ENCODE measurements at regions not wholly inside any gene's neighbourhood (a gene's known extent, or its start where the extent isn't known, plus 50 kb on each side); places are given as distances from the start of the nearest gene placed in this dataset.
A peak's percentile ranks its signal among the peaks of the same experiment; 100 is the strongest.

DNA sequence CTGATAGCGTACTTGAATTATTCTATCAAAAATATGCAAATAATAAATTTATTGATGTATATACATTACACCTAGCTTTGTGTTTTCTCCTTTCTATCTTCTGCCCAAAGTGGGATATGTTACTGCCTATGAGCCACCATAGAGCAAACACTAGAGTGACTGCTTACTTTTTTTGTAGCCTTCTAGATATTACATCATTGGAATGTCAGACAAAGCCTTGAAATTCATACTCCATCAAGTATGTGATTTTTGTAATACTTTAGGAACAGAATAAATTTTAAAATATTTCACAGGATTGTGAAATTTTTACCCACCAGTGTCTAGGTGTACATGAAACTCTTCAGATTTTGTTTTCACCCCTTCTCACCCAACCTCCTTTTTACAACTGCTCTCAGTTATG, 787.6 kb downstream of the USP25 start:
- FAIRE-seq = no peak

- no peak for FAIRE-seq
These were observed 789.3 kb downstream of the USP25 start for GRCh38 chr21:16519036-16519435.

- FAIRE-seq = no peak
These were observed 789.9 kb downstream of the USP25 start for GRCh38 chr21:16519644-16520043.

GRCh38 chr21:16522548-16522947, 792.8 kb downstream of the USP25 start:
- no peak for FAIRE-seq

DNA sequence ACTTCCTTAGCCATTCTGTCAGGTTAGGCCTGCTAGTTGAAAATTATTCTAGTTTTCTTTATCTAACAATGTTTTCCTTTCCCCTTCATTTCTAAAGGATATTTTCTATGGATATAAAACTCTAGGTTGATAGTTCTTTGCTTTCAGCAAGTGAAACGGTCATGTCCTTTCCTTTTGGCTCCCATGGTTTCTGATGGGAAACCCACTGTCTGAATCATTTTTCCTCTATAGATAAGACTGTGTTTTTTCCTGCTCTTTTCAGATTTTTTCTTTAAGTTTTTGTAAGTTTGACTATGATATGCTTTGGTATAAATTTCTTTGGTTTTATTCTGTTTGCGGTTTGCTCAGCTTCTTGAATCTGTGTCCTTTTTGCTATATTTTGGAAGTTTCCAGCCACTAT, 800.9 kb downstream of the USP25 start:
- FAIRE-seq = no peak

DNA sequence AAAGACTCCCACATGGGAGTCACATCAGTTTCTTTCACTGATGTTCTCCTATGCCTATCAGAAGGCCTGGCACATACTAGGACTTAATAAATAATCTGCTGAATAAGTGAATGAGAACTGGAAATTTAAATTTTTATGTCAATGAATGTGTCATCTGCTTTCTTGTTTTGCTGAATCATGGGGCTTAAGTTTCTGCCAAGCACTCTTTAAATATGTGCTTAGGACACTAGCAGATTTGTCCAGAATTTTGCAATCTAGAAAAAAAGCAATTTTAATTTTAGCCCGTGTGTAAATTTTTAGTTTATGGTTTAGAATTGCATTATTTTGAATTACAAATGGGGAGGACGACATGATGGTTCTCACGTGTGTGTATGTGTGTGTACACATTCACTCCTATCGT, 803.1 kb downstream of the USP25 start:
- FAIRE-seq = no peak

- no peak for FAIRE-seq
These were observed 804.1 kb downstream of the USP25 start for GRCh38 chr21:16533692-16534407.

GRCh38 chr21:16534408-16535101, 804.8 kb downstream of the USP25 start:
- FAIRE-seq = no peak

DNA sequence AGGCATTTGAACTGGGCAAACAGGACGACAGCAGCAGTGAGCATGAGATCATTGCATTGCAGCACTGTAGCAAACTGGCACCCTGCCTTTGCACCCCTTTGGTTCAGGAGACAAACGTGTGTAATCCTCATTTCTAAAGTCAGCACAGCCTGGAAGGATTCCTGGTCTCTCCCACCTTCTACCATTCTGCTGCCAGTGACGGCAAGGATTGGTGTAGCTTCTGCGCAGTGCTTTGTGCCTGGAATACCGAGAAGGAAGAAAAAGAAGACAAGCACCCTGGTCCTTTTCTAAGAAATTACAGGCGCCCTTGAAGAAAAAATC, 805.3 kb downstream of the USP25 start:
- no peak for FAIRE-seq

- FAIRE-seq = no peak
These were observed 805.8 kb downstream of the USP25 start for GRCh38 chr21:16535626-16536025.

- no peak for FAIRE-seq
These were observed 806.4 kb downstream of the USP25 start for GRCh38 chr21:16536140-16536539.

- no peak for FAIRE-seq
These were observed 807.1 kb downstream of the USP25 start for GRCh38 chr21:16536643-16537434.

DNA sequence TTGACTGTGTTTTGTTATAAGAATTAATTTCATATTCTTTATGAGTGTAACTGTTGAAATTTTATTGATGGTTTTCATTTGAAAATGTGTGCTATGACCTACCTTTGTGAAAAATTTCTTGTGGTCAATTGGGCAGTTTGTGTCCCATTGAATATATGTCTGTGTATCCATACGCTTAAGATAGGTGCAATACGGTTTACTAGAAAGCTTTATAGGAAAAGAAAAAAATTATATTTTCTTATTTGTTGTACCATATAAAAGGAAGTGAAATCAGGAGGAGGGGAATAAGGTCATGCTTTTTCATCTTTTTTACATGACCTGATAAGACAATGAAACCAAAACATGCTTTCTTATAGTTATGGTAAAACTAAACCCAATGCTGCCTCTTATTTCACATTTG, 807.7 kb downstream of the USP25 start:
- FAIRE-seq = no peak

GRCh38 chr21:16538405-16538804, 808.6 kb downstream of the USP25 start:
- FAIRE-seq = peak; percentile 18

DNA sequence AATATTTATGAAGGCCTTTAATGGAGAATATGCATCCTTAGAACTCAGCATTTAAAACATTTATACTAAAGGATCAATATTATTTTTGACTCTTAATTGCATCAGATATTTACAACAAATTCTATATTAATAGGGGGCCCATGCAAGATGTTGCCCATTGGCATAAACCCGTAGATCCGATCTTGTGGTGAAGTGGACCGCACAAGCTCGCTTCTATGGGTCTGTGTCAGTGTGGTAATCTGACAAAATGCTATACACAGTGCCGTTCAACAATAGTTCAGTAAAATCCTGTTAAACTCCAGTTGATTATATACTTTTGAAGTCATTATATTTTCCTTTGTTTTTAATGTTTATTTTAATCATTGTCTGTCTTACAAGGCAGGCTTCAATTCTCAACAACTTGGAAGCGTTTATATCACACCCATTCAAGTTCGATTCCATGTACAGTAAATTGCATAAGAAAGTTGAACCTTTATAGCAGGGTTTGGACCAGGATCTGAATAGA, 809.2 kb downstream of the USP25 start:
- no peak for FAIRE-seq

DNA sequence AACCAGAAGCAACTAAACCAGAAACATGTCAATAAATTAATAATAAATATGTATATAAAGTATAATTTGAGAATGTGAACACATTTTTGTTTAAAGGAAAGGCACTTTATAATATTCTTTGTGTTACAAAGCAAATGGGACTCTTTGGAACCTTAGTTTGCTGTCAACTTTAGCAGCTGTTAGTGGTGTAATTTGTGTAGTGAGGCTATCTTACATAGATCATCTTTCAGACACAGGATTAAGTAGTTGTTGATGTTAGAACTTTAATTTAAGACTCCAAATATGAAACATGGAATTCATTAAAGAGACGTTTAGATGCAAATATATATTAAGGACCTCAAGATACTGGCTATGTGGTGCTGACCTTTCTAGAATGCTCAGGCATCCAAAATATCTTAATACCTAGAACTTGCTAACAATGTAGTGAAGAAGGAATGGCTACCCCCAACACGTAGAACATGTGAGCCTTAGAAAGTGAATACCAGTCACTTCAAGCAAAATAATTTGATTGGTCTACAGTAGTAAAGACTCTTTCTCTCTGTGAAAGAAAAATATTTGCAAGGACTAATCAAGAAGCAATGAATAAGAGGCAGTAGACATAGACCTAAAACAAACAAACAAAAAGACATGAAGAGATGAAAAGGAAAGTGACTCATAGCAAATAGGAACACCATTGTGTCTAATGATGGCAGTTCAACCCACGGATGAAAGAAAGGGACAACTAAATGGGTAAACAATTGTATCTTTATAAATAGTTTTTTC, 811.4 kb downstream of the USP25 start:
- FAIRE-seq = no peak

DNA sequence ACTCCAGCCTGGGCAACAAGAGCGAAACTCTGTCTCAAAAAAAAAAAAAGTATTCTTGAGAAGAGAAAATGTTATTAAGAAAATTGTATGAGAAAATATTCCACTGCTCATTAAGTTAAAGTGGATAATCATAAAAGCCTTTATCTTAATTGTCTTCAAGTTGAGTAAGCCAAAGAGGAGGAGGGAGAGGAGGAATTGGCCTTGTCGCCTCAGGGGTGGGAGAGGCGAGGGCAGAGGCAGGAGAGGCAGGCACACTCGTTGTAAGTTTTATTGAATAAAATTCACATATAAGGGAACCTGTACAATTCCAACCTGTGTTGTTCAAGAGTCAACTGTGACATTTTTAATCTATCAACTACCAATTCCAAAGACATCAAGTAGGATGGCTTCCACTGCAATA, 820.3 kb downstream of the USP25 start:
- FAIRE-seq = no peak

DNA sequence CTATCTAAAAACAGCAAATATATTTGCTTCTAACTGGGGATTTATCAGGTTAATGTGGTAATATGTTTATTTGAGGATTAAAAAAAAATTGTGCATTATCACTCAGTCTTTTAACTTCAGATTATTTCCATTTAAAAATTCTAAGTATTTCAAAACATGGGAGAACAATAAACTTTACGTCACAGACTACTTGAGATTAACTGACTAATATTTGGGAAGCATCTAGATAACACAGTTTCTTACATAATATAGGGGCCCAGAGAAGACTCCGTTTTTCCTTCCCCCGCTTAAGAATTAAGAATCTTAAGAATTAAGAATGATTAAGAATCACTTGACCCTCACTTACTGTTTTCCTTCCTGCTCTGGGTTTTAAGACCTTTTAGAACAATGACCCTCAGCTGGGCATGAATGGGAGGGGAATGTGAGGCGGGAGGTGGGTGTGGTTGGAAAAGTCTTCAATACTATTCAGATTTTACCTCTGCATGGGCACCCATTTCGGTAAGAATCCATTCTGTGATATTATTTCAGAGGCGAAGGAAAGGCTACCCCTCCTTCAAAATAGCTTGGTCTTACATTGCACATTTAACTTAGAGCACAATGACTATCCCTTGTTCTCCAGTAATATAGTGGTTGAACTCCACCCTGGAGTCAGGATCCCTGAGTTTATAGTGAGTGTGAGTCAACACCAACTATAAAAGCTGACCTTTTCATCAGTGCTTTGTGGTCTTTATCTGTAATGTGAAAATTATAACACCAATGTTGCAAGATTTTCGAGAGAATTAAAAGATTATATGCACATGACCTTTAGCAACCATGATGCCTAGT, 821.3 kb downstream of the USP25 start:
- no peak for FAIRE-seq

GRCh38 chr21:16552880-16553279, 823.1 kb downstream of the USP25 start:
- no peak for FAIRE-seq

DNA sequence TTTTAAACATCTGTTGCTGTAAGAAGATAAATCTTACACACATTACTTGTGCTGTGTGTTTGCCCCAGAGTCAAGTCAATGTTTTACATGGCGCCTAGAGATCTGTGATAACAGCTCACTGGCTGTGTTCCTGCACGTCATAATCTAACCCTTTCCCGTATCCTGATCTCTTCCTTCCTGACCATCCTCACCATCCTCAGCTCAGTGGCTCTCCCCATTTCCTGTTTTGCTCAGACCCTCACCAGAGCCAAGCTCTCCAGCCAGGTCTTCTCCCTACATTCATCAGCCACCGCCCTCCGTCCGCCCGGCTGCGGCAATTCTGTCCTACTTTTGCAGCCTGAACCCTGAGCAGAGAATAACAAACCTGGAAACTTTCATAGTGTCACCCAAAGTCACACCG, 824.7 kb downstream of the USP25 start:
- FAIRE-seq = no peak

DNA sequence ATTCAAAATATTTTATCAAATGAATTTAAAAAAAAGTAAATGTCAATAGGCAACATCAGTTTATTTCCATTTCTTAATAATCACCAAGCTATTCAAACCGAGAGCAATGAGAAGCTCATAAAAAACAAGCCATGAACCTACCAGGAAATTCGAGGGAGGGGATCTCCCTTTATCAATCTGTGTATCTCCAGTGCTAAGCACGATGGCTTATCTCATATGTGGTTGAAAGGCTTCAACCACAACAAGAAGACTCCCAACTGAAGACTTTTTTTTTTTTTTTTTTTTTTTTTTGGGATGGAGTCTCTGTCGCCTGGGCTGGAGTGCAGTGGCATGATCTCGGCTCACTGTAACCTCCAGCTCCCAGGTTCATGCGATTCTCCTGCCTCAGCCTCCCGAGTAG, 833.3 kb downstream of the USP25 start:
- no peak for FAIRE-seq

DNA sequence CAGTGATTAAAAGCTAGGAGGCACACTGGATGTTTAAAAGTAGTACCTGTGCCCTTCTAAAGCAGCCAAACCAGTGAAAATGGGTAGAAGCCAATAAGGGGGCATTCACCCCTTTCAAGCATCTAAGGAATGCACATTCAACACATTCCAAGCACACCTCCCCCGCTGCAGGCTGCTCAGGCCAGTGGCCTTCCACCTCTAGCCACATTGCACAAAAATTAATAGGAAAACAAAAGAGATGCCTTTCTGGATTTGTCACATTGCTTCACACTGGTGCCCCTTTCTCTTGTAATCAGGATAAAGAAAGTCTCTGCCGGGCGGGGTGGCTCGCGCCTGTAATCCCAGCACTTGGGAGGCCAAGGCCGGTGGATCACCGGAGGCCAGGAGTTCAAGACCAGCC, 834.0 kb downstream of the USP25 start:
- FAIRE-seq = no peak

Data from colon (tissue), 2 donors.